ENCODE measurements at regions not wholly inside any gene's neighbourhood (a gene's known extent, or its start where the extent isn't known, plus 50 kb on each side); places are given as distances from the start of the nearest gene placed in this dataset.

- TF ChIP-seq CTCF (IDR thresholded peaks at IDR 0.05) (no peak), POLR2A (IDR thresholded peaks at IDR 0.05) (no peak)
Measured at GRCh38 chr13:29908416-29909080, 58.1 kb upstream of the UBL3 start.
